HG03432 (cell line): ENCODE measurements at regions not wholly inside any gene's neighbourhood (a gene's known extent, or its start where the extent isn't known, plus 50 kb on each side); places are given as distances from the start of the nearest gene placed in this dataset.

Source experiments
- ATAC-seq: cut with Tn5 transposase; IDR thresholded peaks from one replicate; pipeline ENCODE4 v1.9.1; 2021; ENCODE audit warnings: mild to moderate bottlenecking, moderate library complexity; ENCODE audit not compliant: unreplicated experiment

DNA sequence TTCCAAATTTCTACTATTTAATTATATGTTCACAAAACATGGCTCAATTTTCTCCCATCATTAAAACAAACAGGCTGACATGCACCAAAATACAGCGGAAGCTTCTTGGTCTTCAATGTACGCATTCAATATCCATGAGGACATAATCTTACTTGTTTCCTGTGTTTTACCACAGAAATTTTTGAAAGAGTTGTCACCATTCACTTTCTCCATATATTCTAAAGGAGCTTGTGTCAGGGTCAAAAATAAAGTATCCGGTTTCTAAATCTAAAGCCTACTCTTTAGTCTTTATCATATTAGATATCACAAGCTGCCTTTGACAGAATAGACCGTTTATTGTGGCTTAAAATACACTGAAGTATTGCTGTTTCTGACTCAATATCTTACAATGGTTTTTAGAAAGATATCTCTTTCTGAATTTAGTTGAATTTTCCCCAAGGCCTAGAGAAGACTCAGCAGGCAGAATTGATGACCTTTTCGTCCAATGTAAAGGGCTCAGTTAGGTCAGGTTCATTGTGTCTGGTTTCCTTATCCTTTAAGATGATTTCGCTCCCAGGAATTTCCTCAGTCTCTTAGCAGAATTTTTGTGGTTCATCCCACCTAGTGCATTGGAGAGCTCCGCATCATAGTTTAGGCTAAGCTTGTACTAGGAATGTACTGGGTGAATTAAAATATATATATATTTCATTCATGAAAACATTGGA lies 717.2 kb downstream of the NCAM2 start:
- ATAC-seq: no peak

GRCh38 chr21:21722731-21723130 lies 724.5 kb downstream of the NCAM2 start:
- no peak for ATAC-seq

DNA sequence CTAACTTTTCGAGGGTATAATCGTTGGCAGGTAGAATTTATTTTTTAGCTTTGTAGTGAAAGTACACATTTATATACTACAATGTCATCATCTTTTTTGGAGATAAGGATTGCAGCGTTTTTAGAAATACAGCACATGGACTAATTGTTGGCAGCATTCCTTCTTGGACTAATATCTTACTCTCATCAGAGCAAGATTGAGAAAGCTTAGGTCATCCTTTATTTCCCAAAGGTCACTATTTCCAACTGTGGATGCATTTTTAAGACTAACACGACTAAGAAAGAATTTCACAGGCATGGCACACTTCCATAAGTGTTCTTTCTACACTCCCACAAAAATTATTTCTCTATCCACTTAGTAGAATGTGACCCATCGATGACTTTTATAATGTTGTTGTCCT lies 732.3 kb downstream of the NCAM2 start:
- ATAC-seq: no peak

GRCh38 chr21:21731626-21732025 lies 733.4 kb downstream of the NCAM2 start:
- ATAC-seq: no peak

DNA sequence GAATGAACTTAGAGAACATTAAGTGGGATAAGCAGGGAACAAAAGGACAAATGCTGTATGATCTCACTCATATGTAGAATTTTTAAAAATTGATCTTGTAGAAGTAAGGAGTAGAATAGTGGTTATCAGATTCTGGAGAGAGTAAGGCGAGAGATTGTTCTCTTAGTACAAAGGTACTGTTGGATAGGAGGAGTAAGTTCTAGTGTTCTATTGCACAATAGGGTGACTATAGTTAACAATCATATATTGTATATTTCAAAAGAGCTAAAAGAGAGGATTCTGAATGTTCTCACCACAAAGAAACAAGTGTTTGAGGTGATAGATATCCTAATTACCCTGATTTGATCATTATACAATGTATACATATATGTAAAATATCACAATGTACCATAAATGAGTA lies 735.9 kb downstream of the NCAM2 start:
- ATAC-seq: no peak

- ATAC-seq: no peak
These were observed 739.0 kb downstream of the NCAM2 start for GRCh38 chr21:21737186-21737585.

DNA sequence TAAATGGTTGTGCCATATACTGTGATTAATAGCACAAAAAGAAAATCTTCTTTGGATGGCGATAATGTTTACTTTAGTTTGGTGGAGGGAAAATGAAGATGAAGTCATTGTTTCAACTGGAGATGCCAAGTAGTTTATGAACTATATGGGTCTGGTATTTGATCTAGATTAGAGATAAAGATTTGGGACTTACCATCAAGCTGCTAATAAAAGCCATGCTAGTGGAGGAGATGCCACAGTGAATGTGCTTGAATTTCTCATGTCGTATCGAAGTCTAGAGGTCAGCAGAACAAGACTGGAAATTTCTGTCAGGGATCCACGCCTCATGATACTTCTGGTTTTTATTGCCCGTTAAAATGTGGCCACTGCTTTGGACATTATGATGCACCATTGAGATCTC lies 742.0 kb downstream of the NCAM2 start:
- ATAC-seq: no peak

DNA sequence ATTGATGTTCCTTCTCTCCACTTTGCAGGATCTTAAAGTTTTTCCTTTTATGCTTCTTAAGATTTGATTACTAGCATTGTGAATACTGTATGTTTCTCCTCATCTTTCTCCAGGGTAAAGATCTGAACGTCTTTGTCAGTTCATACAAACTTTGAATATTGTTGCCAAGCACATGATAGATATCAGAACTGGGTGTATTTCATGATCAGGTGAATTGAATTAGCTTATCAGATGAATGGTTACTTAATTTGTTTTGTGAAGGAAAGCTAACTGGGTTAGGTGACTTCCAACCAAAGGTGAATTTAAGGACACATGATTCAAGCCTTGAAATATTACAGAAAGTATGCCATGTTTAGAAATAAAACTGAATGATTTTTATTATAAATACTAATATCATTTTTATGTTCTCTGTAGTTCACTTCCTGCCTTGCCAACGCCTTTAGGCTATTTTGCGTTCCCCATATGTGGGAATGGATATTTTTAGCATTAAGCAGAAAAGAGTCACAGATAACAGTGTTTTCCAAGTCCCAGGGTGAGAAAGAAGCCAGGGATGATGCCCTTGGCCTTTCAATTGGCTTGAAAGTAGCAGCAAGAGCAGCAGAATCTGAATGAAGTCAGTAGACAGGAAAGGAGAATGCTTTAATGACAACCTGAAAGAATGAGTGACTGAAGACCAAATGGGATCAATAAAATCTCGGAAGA lies 752.1 kb downstream of the NCAM2 start:
- ATAC-seq: no peak

- no peak for ATAC-seq
These were observed 753.1 kb downstream of the NCAM2 start for GRCh38 chr21:21751286-21751685.

GRCh38 chr21:21762855-21763254 lies 764.6 kb downstream of the NCAM2 start:
- ATAC-seq: no peak

- no peak for ATAC-seq
These were observed 766.1 kb downstream of the NCAM2 start for GRCh38 chr21:21764281-21764680.

GRCh38 chr21:21767276-21767675 lies 769.1 kb downstream of the NCAM2 start:
- ATAC-seq: no peak

DNA sequence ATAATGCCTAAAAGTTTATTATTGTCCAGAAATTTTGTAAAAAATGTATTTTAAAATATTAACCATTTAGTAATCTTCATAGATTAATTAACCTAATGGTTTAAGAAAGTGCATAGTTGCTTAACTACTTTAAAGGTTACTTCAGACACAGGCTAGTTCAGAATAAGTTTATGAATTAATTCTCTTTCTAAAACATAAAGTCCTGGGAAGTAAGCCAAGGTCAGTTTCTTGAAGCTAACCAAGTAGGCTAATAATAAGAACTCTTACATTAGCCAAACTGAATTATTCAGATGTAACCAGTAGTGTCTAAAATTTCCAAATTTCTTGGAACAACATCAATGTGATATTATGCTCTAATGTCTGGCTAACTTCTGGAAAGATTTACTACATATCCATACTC lies 790.4 kb downstream of the NCAM2 start:
- ATAC-seq: no peak

DNA sequence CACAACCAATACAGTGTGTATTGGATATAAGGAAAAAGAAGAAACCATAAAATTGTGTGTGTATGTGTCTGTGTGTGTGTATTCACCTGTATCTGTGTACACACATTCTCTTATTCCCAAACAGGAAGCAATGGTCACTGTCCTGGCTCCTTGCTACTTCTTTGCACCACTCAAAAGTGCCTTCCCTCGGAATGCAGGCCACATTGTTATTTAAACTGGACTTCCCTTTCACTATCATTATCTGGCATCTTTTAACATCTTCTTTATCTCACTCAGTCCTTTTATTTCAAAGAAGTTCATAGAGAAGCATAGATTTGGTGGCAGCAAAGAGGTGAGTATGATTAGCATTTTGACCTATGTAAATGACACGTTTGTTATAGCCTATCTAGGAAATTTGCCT lies 803.7 kb downstream of the NCAM2 start:
- ATAC-seq: no peak

DNA sequence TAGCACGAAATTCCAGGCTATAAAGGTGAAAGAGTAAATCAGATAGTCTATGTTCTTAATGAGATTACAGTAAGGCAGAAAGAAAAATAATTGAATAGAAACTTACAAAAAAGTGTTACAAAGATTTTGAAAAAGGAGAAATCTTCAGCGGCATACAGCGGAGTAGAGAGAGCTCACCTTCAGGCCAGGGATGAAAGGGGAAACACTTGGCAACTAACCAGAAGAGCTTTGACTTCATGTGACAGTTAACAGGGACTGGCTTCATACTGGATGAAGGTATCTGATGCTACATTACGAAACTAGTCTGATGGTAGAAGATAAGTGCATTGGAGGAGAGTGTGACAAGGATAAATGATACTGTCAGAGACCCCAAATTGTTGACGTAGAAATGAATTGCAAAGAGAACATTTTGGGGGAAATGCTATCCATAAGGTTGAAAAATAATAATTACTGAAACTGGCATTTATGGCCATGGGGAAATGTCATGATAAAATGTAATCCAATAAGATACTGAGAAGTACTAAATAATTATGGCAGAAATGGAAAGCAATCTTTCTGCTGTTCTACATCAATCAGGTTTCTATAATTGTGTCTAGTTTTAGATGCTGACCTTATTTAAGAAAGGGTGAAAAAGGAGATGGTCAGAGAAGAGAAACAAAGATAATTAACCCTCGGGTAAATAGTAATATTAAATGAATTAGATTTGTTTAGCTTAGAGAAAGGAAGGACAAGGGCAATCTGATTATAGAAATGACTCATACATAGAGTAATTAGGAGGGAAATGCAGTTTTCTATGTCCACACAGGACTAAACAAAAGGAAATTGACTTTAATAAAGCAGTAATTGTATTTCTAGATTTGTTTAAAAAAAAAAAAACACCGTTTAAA lies 808.7 kb downstream of the NCAM2 start:
- no peak for ATAC-seq

DNA sequence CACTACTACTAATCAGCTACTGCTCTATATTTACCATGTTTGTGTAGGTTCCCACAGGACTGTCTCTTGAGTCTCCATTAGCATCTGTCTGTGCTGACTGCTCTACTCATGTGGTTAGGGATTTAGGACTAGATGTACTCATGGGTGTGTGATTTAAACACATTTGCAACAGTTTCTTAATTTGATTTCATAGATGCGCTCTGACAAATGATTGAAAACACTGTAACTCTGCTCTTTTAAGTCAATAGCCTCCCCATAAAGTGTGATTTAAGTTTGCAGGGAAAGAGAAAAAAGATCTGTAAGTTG lies 809.3 kb downstream of the NCAM2 start:
- no peak for ATAC-seq

- no peak for ATAC-seq
These were observed 815.1 kb downstream of the NCAM2 start for GRCh38 chr21:21813289-21813688.

- ATAC-seq: no peak
These were observed 815.7 kb downstream of the NCAM2 start for GRCh38 chr21:21813934-21814333.

DNA sequence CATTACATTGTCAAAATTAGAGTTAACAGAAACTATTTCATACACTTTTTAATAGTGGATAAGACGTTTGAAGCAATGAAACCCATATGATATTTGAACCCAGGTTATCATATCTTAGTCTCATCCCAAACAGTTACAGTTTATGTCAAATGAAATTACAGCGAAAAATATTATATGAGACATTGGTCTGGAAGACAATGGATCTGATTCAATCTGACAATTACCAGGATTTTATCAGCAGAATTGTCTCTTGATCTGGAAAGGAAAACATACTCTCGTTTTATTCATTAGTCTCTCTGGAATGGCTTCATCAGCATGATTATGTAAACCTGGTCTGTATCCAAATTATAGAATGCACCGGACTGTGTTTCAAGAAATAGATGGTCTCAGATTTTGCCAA lies 818.6 kb downstream of the NCAM2 start:
- no peak for ATAC-seq

- ATAC-seq: no peak
These were observed 820.7 kb downstream of the NCAM2 start for GRCh38 chr21:21818898-21819297.

DNA sequence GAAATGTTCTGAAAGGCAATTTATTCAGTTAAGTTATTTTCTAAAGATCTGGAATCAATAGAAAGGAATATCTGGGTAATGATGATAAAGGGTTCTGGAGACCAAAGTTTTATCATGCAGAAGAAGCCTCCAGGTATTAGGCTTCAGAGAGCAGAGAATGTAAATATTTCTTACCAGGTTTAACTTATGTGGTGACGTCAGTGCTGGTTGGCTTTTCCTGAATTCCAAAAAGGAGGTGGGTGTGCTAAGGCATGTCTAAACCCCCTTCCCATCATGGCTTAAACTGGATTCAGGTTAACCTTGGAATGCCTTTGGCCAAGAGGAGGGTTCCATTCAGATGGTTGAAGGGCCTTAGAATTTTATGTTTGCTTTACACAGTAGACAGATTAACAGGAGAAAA lies 829.9 kb downstream of the NCAM2 start:
- ATAC-seq: no peak

DNA sequence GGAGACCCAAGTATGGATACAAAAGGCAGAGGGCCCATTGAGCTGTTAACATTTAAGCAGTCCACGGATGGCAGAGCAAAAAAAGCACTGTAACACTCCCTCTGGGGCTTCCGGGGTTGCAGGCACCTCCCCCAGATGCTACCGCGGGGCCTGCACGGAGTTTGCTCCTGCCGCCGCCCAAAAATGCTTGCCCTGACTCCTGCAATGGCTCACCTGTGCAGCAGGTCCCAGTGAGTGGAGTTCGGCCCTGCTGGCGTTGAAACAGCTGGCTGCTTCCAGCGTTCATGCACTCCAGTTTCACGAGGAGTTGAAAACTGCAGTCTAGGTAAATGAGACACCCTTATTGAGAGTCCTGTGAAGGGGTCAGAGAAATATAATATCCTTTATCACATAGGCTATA lies 832.8 kb downstream of the NCAM2 start:
- no peak for ATAC-seq
